AG04449 (cell line): ENCODE measurements at regions not wholly inside any gene's neighbourhood (a gene's known extent, or its start where the extent isn't known, plus 50 kb on each side); places are given as distances from the start of the nearest gene placed in this dataset.

ENCODE experiments used
- CTCF ChIA-PET: fragments of 350-600 bp; formaldehyde crosslinking; extraction: SDS; loops from one replicate; lab custom pipeline; 2021; ENCODE audit warnings: antibody characterized with exemption; lab: Yijun Ruan, JAX
- POLR2A ChIA-PET: fragments of 400-600, 350-600 bp; formaldehyde crosslinking; extraction: SDS; loops from one replicate; lab custom pipeline; 2020; ENCODE audit warnings: antibody characterized with exemption, inconsistent platforms; lab: Yijun Ruan, JAX
- DNase-seq: peaks from one replicate; pipeline ENCODE4 v3.0.0-alpha.2; 2010; ENCODE audit warnings: low read depth, low spot score
- H3K4me3 ChIP-seq: 2 replicates; pipeline ENCODE4 v1.5.1; 2011; ENCODE audit warnings: low read depth, mild to moderate bottlenecking, control low read depth, low read length
- CTCF ChIP-seq: IDR thresholded peaks from one replicate; pipeline ENCODE4 v1.5.1; 2011; ENCODE audit warnings: mild to moderate bottlenecking, moderate library complexity, low read length, control low read depth, inconsistent platforms; ENCODE audit not compliant: insufficient read depth; ENCODE audit errors: missing control alignments

DNA sequence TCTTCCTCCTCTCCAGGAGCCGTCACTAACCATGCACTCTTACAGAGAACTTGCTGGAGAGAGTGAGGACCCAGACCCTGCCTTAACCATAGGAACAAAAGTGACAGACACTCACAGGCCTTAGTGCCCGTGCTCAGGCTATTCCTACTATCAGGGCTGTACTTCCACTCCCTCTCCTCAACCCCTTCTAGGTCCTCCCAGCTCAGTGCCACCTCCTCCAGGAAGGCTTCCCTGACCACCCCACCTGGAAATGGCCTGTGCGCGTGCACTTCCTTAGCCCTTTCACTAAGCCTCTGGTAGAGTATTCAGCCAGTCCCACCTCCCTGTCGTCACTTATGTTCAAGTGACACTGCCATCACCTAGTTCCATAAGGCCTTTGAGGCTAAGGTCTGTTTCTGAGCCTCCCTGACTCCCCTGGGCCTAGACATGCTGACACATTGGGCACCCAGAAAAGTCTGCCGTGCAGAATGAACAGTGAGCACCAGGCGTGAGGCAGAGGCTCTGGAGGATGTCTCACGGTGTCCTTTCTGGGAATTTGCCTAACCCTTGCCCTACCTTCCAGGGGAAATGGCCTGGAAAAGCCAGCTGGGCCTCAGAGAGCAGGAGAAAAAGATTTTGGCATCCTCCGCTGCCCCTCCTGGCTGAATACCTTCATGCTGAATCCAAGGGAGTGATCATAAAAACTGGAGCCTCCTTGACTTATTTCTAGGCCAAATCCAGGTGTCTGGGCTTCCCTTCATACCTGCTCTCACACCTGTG lies 108.6 kb upstream of the SMAD3 start:
- CTCF ChIA-PET, result interaction anchor here (1.2 kb wide), 1 partner anchor 11 kb away, joined by 7 read pairs; no protein-coding TSS in a partner anchor
- DNase-seq, result no peak
- no peak overlapping the region for H3K4me3 ChIP-seq
- POLR2A ChIA-PET, result no interaction called here
- TF ChIP-seq CTCF, result no peak

DNA sequence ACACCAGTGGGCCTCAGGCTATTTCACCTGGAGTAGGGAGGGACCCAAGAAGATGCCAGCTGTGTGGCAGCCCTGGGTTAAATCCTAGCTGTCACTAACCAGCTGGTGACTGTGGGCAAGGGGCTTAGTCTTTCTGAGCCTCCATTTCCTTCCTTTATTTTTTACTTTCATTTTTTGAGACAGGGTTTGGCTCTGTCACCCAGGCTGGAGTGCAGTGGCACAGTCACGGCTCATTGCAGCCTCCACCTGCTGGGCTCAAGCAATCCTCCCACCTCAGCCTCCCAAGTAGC lies 108.0 kb upstream of the SMAD3 start:
- ChIA-PET POLR2A (no interaction called here), CTCF (no interaction called here)

GRCh38 chr15:66959066-66959465 lies 106.3 kb upstream of the SMAD3 start:
- no peak overlapping the region for H3K4me3 ChIP-seq
- TF ChIP-seq CTCF, result no peak
- CTCF ChIA-PET, result no interaction called here
- no peak for DNase-seq
- POLR2A ChIA-PET, result no interaction called here

More for the DNA sequence above, 108.0 kb upstream of the SMAD3 start:
- no peak for DNase-seq
- no peak overlapping the region for H3K4me3 ChIP-seq
- no peak for TF ChIP-seq CTCF

DNA sequence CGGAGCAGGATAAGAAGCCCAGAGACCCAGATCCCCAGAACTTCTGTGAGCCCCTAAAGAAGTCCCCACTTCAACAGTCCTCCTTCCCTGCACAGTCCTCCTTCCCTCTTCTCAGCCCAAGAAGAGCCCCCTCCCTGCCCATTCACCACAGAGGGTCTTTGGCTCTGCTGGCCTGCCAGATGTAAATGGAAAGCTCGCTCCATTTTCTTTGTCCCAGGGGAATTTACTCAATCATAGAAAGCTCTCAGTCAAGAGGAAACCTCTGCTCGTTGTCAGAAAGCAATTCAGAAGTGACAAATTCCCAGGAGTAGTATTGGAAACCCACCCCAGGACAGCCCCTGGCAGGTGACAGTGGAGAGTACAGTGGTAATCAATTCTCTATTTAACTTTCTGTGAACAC lies 105.5 kb upstream of the SMAD3 start:
- TF ChIP-seq CTCF, result no peak
- ChIA-PET CTCF (interaction anchor here (1.6 kb wide), 1 partner anchor 14 kb away, joined by 5 read pairs; no protein-coding TSS in a partner anchor), POLR2A (no interaction called here)
- DNase-seq, result no peak
- no peak overlapping the region for H3K4me3 ChIP-seq

- no peak for TF ChIP-seq CTCF
- POLR2A ChIA-PET, result no interaction called here
- CTCF ChIA-PET, result interaction anchor here (1.6 kb wide), 1 partner anchor 14 kb away, joined by 5 read pairs; no protein-coding TSS in a partner anchor
- no peak for DNase-seq
- no peak overlapping the region for H3K4me3 ChIP-seq
Measured at GRCh38 chr15:66960519-66960918, 104.9 kb upstream of the SMAD3 start.

DNA sequence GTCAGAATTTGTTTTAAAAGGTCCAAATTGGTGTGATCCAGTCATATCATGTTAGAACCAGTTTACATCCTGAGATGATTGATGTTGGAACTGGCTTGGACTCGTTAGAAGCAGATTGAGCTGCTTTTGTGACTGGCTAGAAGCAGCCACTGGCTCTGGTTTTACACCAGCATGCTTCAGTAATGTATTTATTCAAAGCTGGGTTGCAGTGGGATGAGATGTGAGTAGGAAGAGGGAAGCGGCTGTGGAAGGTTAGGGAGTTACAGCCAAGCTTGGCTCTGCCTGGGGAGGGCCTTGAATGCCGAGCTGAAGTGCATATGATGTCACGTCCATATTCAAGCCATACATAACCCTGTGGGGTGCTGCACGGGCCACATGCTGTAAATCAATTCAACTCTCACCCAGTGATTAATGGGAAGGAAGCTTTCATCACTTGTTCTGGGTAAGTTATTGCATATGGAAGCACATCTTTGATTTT lies 104.0 kb upstream of the SMAD3 start:
- POLR2A ChIA-PET, result no interaction called here

More for the DNA sequence above, 104.0 kb upstream of the SMAD3 start:
- CTCF ChIA-PET, result interaction anchor here (1.0 to 1.2 kb wide), 2 partner anchors 15 to 343 kb away, joined by 3 read pairs; no protein-coding TSS in a partner anchor
- no peak for DNase-seq
- no peak for TF ChIP-seq CTCF
- H3K4me3 ChIP-seq, result no peak overlapping the region
